ENCODE measurements at regions not wholly inside any gene's neighbourhood (a gene's known extent, or its start where the extent isn't known, plus 50 kb on each side); places are given as distances from the start of the nearest gene placed in this dataset.

GRCh38 chr10:33665501-33665900, 331.0 kb upstream of the NRP1 start:
- intact Hi-C loops (cut with DNase I; ENCODE audit: low total_unique reads) = no loop called here
- TF ChIP-seq POLR2A (IDR thresholded peaks at IDR 0.05) (no peak), CTCF (IDR thresholded peaks at IDR 0.05) (no peak)
- no peak for DNase-seq (ENCODE audit: low spot score in 2 of 2)
- no peak overlapping the region for H3K4me3 ChIP-seq (ENCODE audit: low read depth, poor library complexity, severe bottlenecking)

GRCh38 chr10:33664070-33664469, 329.6 kb upstream of the NRP1 start:
- TF ChIP-seq CTCF (IDR thresholded peaks at IDR 0.05) (no peak), POLR2A (IDR thresholded peaks at IDR 0.05) (no peak)
- WGBS, 2 donors = 65 to 70% methylated on average over 3 of the region's 3 CpGs
- no peak overlapping the region for H3K4me3 ChIP-seq (ENCODE audit: low read depth, poor library complexity, severe bottlenecking)
- intact Hi-C loops (cut with DNase I; ENCODE audit: low total_unique reads) = no loop called here
- no peak for DNase-seq (ENCODE audit: low spot score in 2 of 2)

- DNase-seq (ENCODE audit: low spot score in 2 of 2) = peak; percentile 67 to 92
- no peak overlapping the region for H3K4me3 ChIP-seq (ENCODE audit: low read depth, poor library complexity, severe bottlenecking)
- no peak for TF ChIP-seq POLR2A (IDR thresholded peaks at IDR 0.05)
- no peak for TF ChIP-seq CTCF (IDR thresholded peaks at IDR 0.05)
- 22 to 26% methylated on average over 15 of the region's 15 CpGs for WGBS, 2 donors
- intact Hi-C loops (cut with DNase I; ENCODE audit: low total_unique reads) = no loop called here
Measured at GRCh38 chr10:33661580-33662336, 327.3 kb upstream of the NRP1 start.

GRCh38 chr10:33660329-33660728, 325.9 kb upstream of the NRP1 start:
- 95 to 96% methylated on average over 10 of the region's 10 CpGs for WGBS, 2 donors
- no peak overlapping the region for H3K4me3 ChIP-seq (ENCODE audit: low read depth, poor library complexity, severe bottlenecking)
- intact Hi-C loops (cut with DNase I; ENCODE audit: low total_unique reads) = no loop called here
- no peak for DNase-seq (ENCODE audit: low spot score in 2 of 2)
- TF ChIP-seq CTCF (IDR thresholded peaks at IDR 0.05) (no peak), POLR2A (IDR thresholded peaks at IDR 0.05) (no peak)

GRCh38 chr10:33657913-33658312, 323.4 kb upstream of the NRP1 start:
- intact Hi-C loops (cut with DNase I; ENCODE audit: low total_unique reads) = no loop called here
- 95 to 97% methylated on average over 3 of the region's 3 CpGs for WGBS, 2 donors
- TF ChIP-seq POLR2A (IDR thresholded peaks at IDR 0.05) = no peak
- TF ChIP-seq CTCF (IDR thresholded peaks at IDR 0.05) = no peak
- no peak overlapping the region for H3K4me3 ChIP-seq (ENCODE audit: low read depth, poor library complexity, severe bottlenecking)
- no peak for DNase-seq (ENCODE audit: low spot score in 2 of 2)
